HepG2 (cell line): ENCODE measurements at regions not wholly inside any gene's neighbourhood (a gene's known extent, or its start where the extent isn't known, plus 50 kb on each side); places are given as distances from the start of the nearest gene placed in this dataset.

ENCODE experiments used
- ATAC-seq: fragments of 200-7000 bp; cut with Tn5 transposase; 3 replicates; pipeline ENCODE4 v1.9.1; 2020; ENCODE audit warnings: mild to moderate bottlenecking, moderate library complexity
- BruUV-seq: library from RNA; stranded (reverse); fragments of 400-500 nt; replicated peaks from 2 replicates; lab custom pipeline; 2021; lab: Mats Ljungman, UMichigan
- CTCF ChIA-PET: fragments of 300-600 bp; formaldehyde crosslinking; extraction: SDS; loops from one replicate; lab custom pipeline; 2021; ENCODE audit warnings: low total read pairs, inconsistent platforms, low intra/inter-chr PET ratio; lab: Yijun Ruan, JAX
- POLR2A ChIA-PET: fragments of 350-600 bp; sonication (Branson Sonifier 250); formaldehyde crosslinking; loops from one replicate; lab custom pipeline; 2020; ENCODE audit warnings: antibody characterized with exemption, inconsistent platforms; lab: Yijun Ruan, JAX
- DNase-seq: peaks from one replicate; pipeline ENCODE4 v3.0.0-alpha.2; 2015; ENCODE audit warnings: low spot score
- FAIRE-seq: peaks from 3 replicates; lab custom pipeline; 2011; peaks lifted over from hg19 to GRCh38; lab: Jason Lieb, UNC
- H2AFZ ChIP-seq: one replicate; pipeline ENCODE4 v1.6.1; 2011; ENCODE audit warnings: low read length, inconsistent platforms
- H3K27ac ChIP-seq: fragments of 300-600 bp; 3 replicates; pipeline ENCODE4 v1.8.0; 2011; ENCODE audit warnings: mixed run types, mild to moderate bottlenecking, mixed read lengths, low read length, inconsistent platforms; ENCODE audit not compliant: insufficient read depth; ENCODE audit errors: extremely low read length
- H3K27me3 ChIP-seq, 2 experiments: fragments of 200-600 bp in 1 of 2; 2 replicates in 1 of 2; 3 replicates in 1 of 2; pipeline versions ENCODE4 v1.6.0 to v1.8.0; 2011; ENCODE audit warnings: low read length in 2 of 2, mild to moderate bottlenecking in 2 of 2, moderate library complexity in 2 of 2, inconsistent platforms in 1 of 2; ENCODE audit not compliant: insufficient read depth in 2 of 2, control insufficient read depth in 1 of 2
- H3K36me3 ChIP-seq, 2 experiments: fragments of 200-600 bp in 1 of 2; replicated peaks in 1 of 2; 2 replicates in 1 of 2; 3 replicates in 1 of 2; pipeline versions ENCODE4 v1.5.1 to v1.8.0; 2011; ENCODE audit warnings: low read length in 2 of 2, inconsistent platforms in 1 of 2; ENCODE audit not compliant: insufficient read depth in 2 of 2, control insufficient read depth in 1 of 2
- H3K4me1 ChIP-seq: 2 replicates; pipeline ENCODE4 v1.5.1; 2012; ENCODE audit warnings: low read length, inconsistent platforms; ENCODE audit not compliant: insufficient read depth
- H3K4me2 ChIP-seq: 2 replicates; pipeline ENCODE4 v1.6.0; 2011; ENCODE audit warnings: low read depth, low read length, inconsistent platforms
- H3K4me3 ChIP-seq, 3 experiments: fragments of 200-600 bp in 1 of 3; sonication (generic), shearing (Covaris generic) in 1 of 3; replicated peaks in 1 of 3; 2 replicates each; pipeline ENCODE4 v1.5.1; 2011 to 2016; ENCODE audit warnings: low read length in 3 of 3, inconsistent platforms in 2 of 3, low read depth in 2 of 3, mild to moderate bottlenecking in 2 of 3, control low read depth in 1 of 3, mixed read lengths in 1 of 3; ENCODE audit not compliant: insufficient read depth in 1 of 3
- H3K79me2 ChIP-seq: one replicate; pipeline ENCODE4 v1.6.1; 2011; ENCODE audit warnings: low read length, inconsistent platforms; ENCODE audit not compliant: insufficient read depth
- H3K9ac ChIP-seq: 2 replicates; pipeline ENCODE4 v1.6.0; 2011; ENCODE audit warnings: mild to moderate bottlenecking, low read depth, low read length, inconsistent platforms; ENCODE audit not compliant: insufficient read depth
- H3K9me3 ChIP-seq: 2 replicates; pipeline ENCODE4 v1.5.1; 2012; ENCODE audit warnings: mild to moderate bottlenecking, low read length
- H4K20me1 ChIP-seq: 2 replicates; pipeline ENCODE4 v1.6.0; 2011; ENCODE audit warnings: inconsistent platforms, mild to moderate bottlenecking, low read length, moderate library complexity; ENCODE audit not compliant: insufficient read depth
- CEBPB ChIP-seq: IDR thresholded peaks from 2 replicates; pipeline ENCODE4 v1.6.1; 2011; ENCODE audit warnings: low read depth, low read length, improper control_type of control experiment, borderline replicate concordance
- KDM2A ChIP-seq: sonication (generic); formaldehyde crosslinking; IDR thresholded peaks from 2 replicates; pipeline ENCODE4 v1.4.0; 2020; ENCODE audit warnings: low read depth, missing genetic modification reagents, borderline replicate concordance
- MBNL3 ChIP-seq: fragments of 250-450 bp; sonication (Bioruptor Pico); conservative IDR thresholded peaks from 2 replicates; pipeline ENCODE4 v1.8.0; 2022; ENCODE audit warnings: mild to moderate bottlenecking, inconsistent platforms
- SP5 ChIP-seq: IDR thresholded peaks from 2 replicates; pipeline ENCODE4 v1.6.1; 2016; ENCODE audit warnings: low read depth, borderline replicate concordance
- TRIM24 ChIP-seq: sonication (generic); formaldehyde crosslinking; IDR thresholded peaks from 2 replicates; pipeline ENCODE4 v1.8.0; 2022; ENCODE audit warnings: mild to moderate bottlenecking, missing genetic modification reagents
- ZBTB2 ChIP-seq: sonication (generic); formaldehyde crosslinking; IDR thresholded peaks from 2 replicates; pipeline ENCODE4 v1.8.0; 2022; ENCODE audit warnings: low read depth, missing genetic modification reagents
- ZFX ChIP-seq: sonication (generic); formaldehyde crosslinking; IDR thresholded peaks from 2 replicates; pipeline ENCODE4 v1.4.0; 2020; ENCODE audit warnings: mild to moderate bottlenecking, low read depth, missing genetic modification reagents, moderate library complexity
- WGBS: methylation state at CpG from one replicate; pipeline ENCODE4 v1.1.6; 2017; ENCODE audit warnings: low lambda C conversion rate; 5-methylcytosine and 5-hydroxymethylcytosine counted together
- in situ Hi-C: cut with HindIII; loops from 2 replicates; pipeline ENCODE4 v1.10.0; 2017; ENCODE audit warnings: low pct_unique_long_range_greater_than_20kb; ENCODE audit not compliant: extremely low pct_ligation_motif_present
- intact Hi-C: fragments of 100-400 bp; cut with micrococcal nuclease; formaldehyde crosslinking; loops from one replicate; pipeline ENCODE4 v1.10.0; 2022; ENCODE audit not compliant: unreplicated experiment
- TF ChIP-seq, protein P1 (sequence below): sonication (generic); formaldehyde crosslinking; conservative IDR thresholded peaks from 2 replicates; pipeline ENCODE4 v1.4.0; 2020; ENCODE audit warnings: mild to moderate bottlenecking, missing genetic modification reagents, moderate library complexity

GRCh38 chr4:129342819-129343408 is 247.0 kb downstream of the C4orf33 start:
- Histone ChIP-seq H3K27me3 (no peaks in the 10 kb centered on the region), H3K4me1 (no peaks in the 10 kb centered on the region), H3K79me2 (no peaks in the 10 kb centered on the region), H3K9ac (no peak overlapping the region), H2AFZ (no peak overlapping the region), H4K20me1 (no peaks in the 10 kb centered on the region; the same call in 1 of the 2 replicates), H3K4me2 (no peak overlapping the region), H3K9me3 (no peaks in the 10 kb centered on the region), H3K36me3 (no peaks in the 10 kb centered on the region), H3K27ac (no peak overlapping the region), H3K4me3 (no peak overlapping the region)
- CTCF ChIA-PET = no interaction called here
- in situ Hi-C loops (no loop called here), intact Hi-C loops (no loop called here)
- TF ChIP-seq CEBPB = peak; percentile 79; the same call in 1 of the 2 replicates
- TF ChIP-seq, protein P1, sequence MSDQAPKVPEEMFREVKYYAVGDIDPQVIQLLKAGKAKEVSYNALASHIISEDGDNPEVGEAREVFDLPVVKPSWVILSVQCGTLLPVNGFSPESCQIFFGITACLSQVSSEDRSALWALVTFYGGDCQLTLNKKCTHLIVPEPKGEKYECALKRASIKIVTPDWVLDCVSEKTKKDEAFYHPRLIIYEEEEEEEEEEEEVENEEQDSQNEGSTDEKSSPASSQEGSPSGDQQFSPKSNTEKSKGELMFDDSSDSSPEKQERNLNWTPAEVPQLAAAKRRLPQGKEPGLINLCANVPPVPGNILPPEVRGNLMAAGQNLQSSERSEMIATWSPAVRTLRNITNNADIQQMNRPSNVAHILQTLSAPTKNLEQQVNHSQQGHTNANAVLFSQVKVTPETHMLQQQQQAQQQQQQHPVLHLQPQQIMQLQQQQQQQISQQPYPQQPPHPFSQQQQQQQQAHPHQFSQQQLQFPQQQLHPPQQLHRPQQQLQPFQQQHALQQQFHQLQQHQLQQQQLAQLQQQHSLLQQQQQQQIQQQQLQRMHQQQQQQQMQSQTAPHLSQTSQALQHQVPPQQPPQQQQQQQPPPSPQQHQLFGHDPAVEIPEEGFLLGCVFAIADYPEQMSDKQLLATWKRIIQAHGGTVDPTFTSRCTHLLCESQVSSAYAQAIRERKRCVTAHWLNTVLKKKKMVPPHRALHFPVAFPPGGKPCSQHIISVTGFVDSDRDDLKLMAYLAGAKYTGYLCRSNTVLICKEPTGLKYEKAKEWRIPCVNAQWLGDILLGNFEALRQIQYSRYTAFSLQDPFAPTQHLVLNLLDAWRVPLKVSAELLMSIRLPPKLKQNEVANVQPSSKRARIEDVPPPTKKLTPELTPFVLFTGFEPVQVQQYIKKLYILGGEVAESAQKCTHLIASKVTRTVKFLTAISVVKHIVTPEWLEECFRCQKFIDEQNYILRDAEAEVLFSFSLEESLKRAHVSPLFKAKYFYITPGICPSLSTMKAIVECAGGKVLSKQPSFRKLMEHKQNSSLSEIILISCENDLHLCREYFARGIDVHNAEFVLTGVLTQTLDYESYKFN (CRISPR knock-in tag) = no peak
- TF ChIP-seq KDM2A (CRISPR knock-in tag) = no peak
- no peak for TF ChIP-seq ZFX (CRISPR knock-in tag)
- TF ChIP-seq MBNL3 (CRISPR knock-in tag) = no peak
- TF ChIP-seq TRIM24 (CRISPR knock-in tag) = no peak
- no peak for TF ChIP-seq ZBTB2 (CRISPR knock-in tag)
- no peak for TF ChIP-seq SP5 (CRISPR knock-in tag)
- no TSS peak for BruUV-seq
- FAIRE-seq = no peak
- WGBS = 24% methylated on average over 5 of the region's 5 CpGs
- POLR2A ChIA-PET = no interaction called here
- peak; percentile 11 for DNase-seq
- ATAC-seq = no peak
